DND-41 (cell line): ENCODE measurements at regions not wholly inside any gene's neighbourhood (a gene's known extent, or its start where the extent isn't known, plus 50 kb on each side); places are given as distances from the start of the nearest gene placed in this dataset.

Experiments
- ATAC-seq: fragments of 200-7000 bp; cut with Tn5 transposase; 3 replicates; pipeline ENCODE4 v1.9.1; 2021; ENCODE audit warnings: low read depth; ENCODE audit not compliant: insufficient read depth
- DNase-seq: peaks from one replicate; pipeline ENCODE4 v3.0.0-alpha.2; 2020
- H2AFZ ChIP-seq: 2 replicates; pipeline ENCODE4 v1.6.0; 2012; ENCODE audit warnings: low read depth, low read length
- H3K27ac ChIP-seq: 2 replicates; pipeline ENCODE4 v1.5.1; 2012; ENCODE audit warnings: low read length, inconsistent platforms
- H3K27me3 ChIP-seq: fragments of 200-600 bp; sonication (generic); 2 replicates; pipeline ENCODE4 v1.6.0; 2012; ENCODE audit warnings: low read length, mild to moderate bottlenecking, inconsistent platforms; ENCODE audit not compliant: insufficient read depth, poor library complexity
- H3K36me3 ChIP-seq: 2 replicates; pipeline ENCODE4 v1.5.1; 2012; ENCODE audit warnings: low read length, inconsistent platforms; ENCODE audit not compliant: insufficient read depth
- H3K4me1 ChIP-seq: 2 replicates; pipeline ENCODE4 v1.5.1; 2012; ENCODE audit warnings: mild to moderate bottlenecking, low read length; ENCODE audit not compliant: insufficient read depth
- H3K4me2 ChIP-seq: 2 replicates; pipeline ENCODE4 v1.6.0; 2012; ENCODE audit warnings: mild to moderate bottlenecking, moderate library complexity, low read length, inconsistent platforms; ENCODE audit not compliant: insufficient read depth
- H3K4me3 ChIP-seq, 2 experiments: fragments of 200-600 bp in 1 of 2; shearing (Covaris generic) in 1 of 2; 2 replicates each; pipeline ENCODE4 v1.5.1; 2012 to 2016; ENCODE audit warnings: inconsistent platforms in 2 of 2, low read length in 2 of 2, mild to moderate bottlenecking in 2 of 2, low read depth in 1 of 2, moderate library complexity in 1 of 2
- H3K79me2 ChIP-seq: 2 replicates; pipeline ENCODE4 v1.6.0; 2012; ENCODE audit warnings: low read length, inconsistent platforms; ENCODE audit not compliant: insufficient read depth
- H3K9ac ChIP-seq: 2 replicates; pipeline ENCODE4 v1.6.0; 2012; ENCODE audit warnings: low read depth, mild to moderate bottlenecking, inconsistent platforms, low read length, moderate library complexity
- H3K9me3 ChIP-seq: 2 replicates; pipeline ENCODE4 v1.5.1; 2012; ENCODE audit warnings: low read length, moderate library complexity, mild to moderate bottlenecking, inconsistent platforms; ENCODE audit not compliant: insufficient read depth, severe bottlenecking
- H4K20me1 ChIP-seq: 2 replicates; pipeline ENCODE4 v1.6.0; 2012; ENCODE audit warnings: low read length; ENCODE audit not compliant: insufficient read depth
- CTCF ChIP-seq: IDR thresholded peaks from 2 replicates; pipeline ENCODE4 v1.5.1; 2012; ENCODE audit warnings: borderline replicate concordance, low read length, moderate library complexity, mild to moderate bottlenecking; ENCODE audit not compliant: poor library complexity, severe bottlenecking; ENCODE audit errors: extremely low read depth
- EZH2 ChIP-seq: IDR thresholded peaks from 3 replicates; pipeline ENCODE4 v1.6.1; 2012; ENCODE audit warnings: borderline replicate concordance, low read depth, mild to moderate bottlenecking, moderate library complexity, low read length, inconsistent platforms; ENCODE audit not compliant: severe bottlenecking

GRCh38 chr5:67976891-67977601 is 238.5 kb upstream of the PIK3R1 start:
- DNase-seq (no peak), ATAC-seq (no peak)
- Histone ChIP-seq H3K9me3 (no peaks in the 10 kb centered on the region), H3K36me3 (no peaks in the 10 kb centered on the region), H3K4me2 (no peak overlapping the region), H2AFZ (no peak overlapping the region), H3K79me2 (no peaks in the 10 kb centered on the region), H3K27me3 (no peaks in the 10 kb centered on the region), H3K4me3 (no peak overlapping the region), H3K4me1 (no peaks in the 10 kb centered on the region), H4K20me1 (no peaks in the 10 kb centered on the region), H3K9ac (no peak overlapping the region), H3K27ac (no peak overlapping the region)
- no peak for TF ChIP-seq CTCF
- TF ChIP-seq EZH2 = no peak

- no peak overlapping the region for H3K4me3 ChIP-seq
- TF ChIP-seq EZH2 (no peak), CTCF (no peak)
- H3K9me3 ChIP-seq = no peaks in the 10 kb centered on the region
- DNase-seq (no peak), ATAC-seq (no peak)
- H3K79me2 ChIP-seq = no peaks in the 10 kb centered on the region
- no peak overlapping the region for H3K9ac ChIP-seq
- H4K20me1 ChIP-seq = no peaks in the 10 kb centered on the region
- H3K27me3 ChIP-seq = no peaks in the 10 kb centered on the region
- H3K27ac ChIP-seq = no peak overlapping the region
- no peak overlapping the region for H3K4me2 ChIP-seq
- H3K36me3 ChIP-seq = no peaks in the 10 kb centered on the region
- H3K4me1 ChIP-seq = no peaks in the 10 kb centered on the region
- no peak overlapping the region for H2AFZ ChIP-seq
Observed at GRCh38 chr5:67976181-67976580, 239.4 kb upstream of the PIK3R1 start.

- Histone ChIP-seq H3K27me3 (no peaks in the 10 kb centered on the region), H3K36me3 (no peaks in the 10 kb centered on the region), H3K79me2 (no peaks in the 10 kb centered on the region), H3K4me3 (no peak overlapping the region), H3K9ac (no peak overlapping the region), H2AFZ (no peak overlapping the region), H3K4me1 (no peaks in the 10 kb centered on the region), H3K4me2 (no peak overlapping the region), H4K20me1 (no peaks in the 10 kb centered on the region), H3K27ac (no peak overlapping the region), H3K9me3 (no peaks in the 10 kb centered on the region)
- TF ChIP-seq EZH2 (no peak), CTCF (no peak)
- ATAC-seq (no peak), DNase-seq (no peak)
Observed at GRCh38 chr5:67974471-67974870, 241.1 kb upstream of the PIK3R1 start.

GRCh38 chr5:67974054-67974453 is 241.5 kb upstream of the PIK3R1 start:
- Histone ChIP-seq H3K9ac (no peak overlapping the region), H3K4me2 (no peak overlapping the region), H3K4me3 (no peak overlapping the region), H3K27me3 (no peaks in the 10 kb centered on the region), H4K20me1 (no peaks in the 10 kb centered on the region), H3K4me1 (no peaks in the 10 kb centered on the region), H3K27ac (no peak overlapping the region), H3K9me3 (no peaks in the 10 kb centered on the region), H3K79me2 (no peaks in the 10 kb centered on the region), H2AFZ (no peak overlapping the region), H3K36me3 (no peaks in the 10 kb centered on the region)
- ATAC-seq (no peak), DNase-seq (no peak)
- no peak for TF ChIP-seq EZH2
- no peak for TF ChIP-seq CTCF
